HCT116 (cell line): ENCODE measurements at regions not wholly inside any gene's neighbourhood (a gene's known extent, or its start where the extent isn't known, plus 50 kb on each side); places are given as distances from the start of the nearest gene placed in this dataset.

Experiments used
- ATAC-seq: fragments of 200-7000 bp; cut with Tn5 transposase; 2 replicates; pipeline ENCODE4 v1.9.1; 2020; ENCODE audit warnings: mild to moderate bottlenecking, moderate library complexity
- BruUV-seq: library from RNA; stranded (reverse); fragments of 400-500 nt; replicated peaks from 2 replicates; lab custom pipeline; 2021; lab: Mats Ljungman, UMichigan
- CTCF ChIA-PET: fragments of 300-600 bp; sonication (Branson Sonifier 250); formaldehyde crosslinking; loops from one replicate; lab custom pipeline; 2021; ENCODE audit warnings: antibody characterized with exemption; lab: Charles Lee
- POLR2A ChIA-PET: fragments of 300-600, 350-600 bp; sonication (Branson Sonifier 250); formaldehyde crosslinking; loops from one replicate; lab custom pipeline; 2021; ENCODE audit warnings: antibody characterized with exemption; lab: Charles Lee
- RAD21 ChIA-PET, 2 experiments: fragments of 300-600 bp; sonication (Branson Sonifier 250); formaldehyde crosslinking; loops; one replicate each; lab custom pipeline; 2023; ENCODE audit warnings: low total read pairs in 2 of 2; ENCODE audit not compliant: uncharacterized antibody in 2 of 2, unreplicated experiment in 2 of 2, low non-redundant PET in 1 of 2; lab: Charles Lee
- DNase-seq: peaks from one replicate; pipeline ENCODE4 v3.0.0-alpha.2; 2010; ENCODE audit warnings: low read depth, low spot score
- H2AFZ ChIP-seq: fragments of 200-600 bp; shearing (Covaris generic), sonication (generic); 2 replicates; pipeline ENCODE4 v1.6.1; 2017; ENCODE audit warnings: low read depth, mixed run types, mixed read lengths, antibody characterized with exemption, low read length; ENCODE audit not compliant: poor library complexity, severe bottlenecking
- H3K27ac ChIP-seq: 2 replicates; pipeline ENCODE4 v1.5.1; 2012; ENCODE audit warnings: low read depth, low read length
- H3K27me3 ChIP-seq: fragments of 200-600 bp; sonication (generic); 2 replicates; pipeline ENCODE4 v1.6.1; 2016; ENCODE audit warnings: mixed run types, low read length, mixed read lengths; ENCODE audit not compliant: insufficient read depth
- H3K36me3 ChIP-seq, 2 experiments: fragments of 200-500 bp in 1 of 2; fragments of 200-600 bp in 1 of 2; sonication (Bioruptor generic) in 1 of 2; sonication (generic) in 1 of 2; 2 replicates each; pipeline versions ENCODE4 v1.5.1 to v1.6.1; 2014 to 2016; ENCODE audit warnings: low read length in 2 of 2, inconsistent platforms in 1 of 2, mixed read lengths in 1 of 2, mixed run types in 1 of 2; ENCODE audit not compliant: insufficient read depth in 2 of 2, control insufficient read depth in 1 of 2
- H3K4me1 ChIP-seq, 2 experiments: fragments of 200-600 bp in 1 of 2; sonication (generic) in 1 of 2; 2 replicates each; pipeline versions ENCODE4 v1.5.1 to v1.6.1; 2012 to 2017; ENCODE audit warnings: low read length in 2 of 2, inconsistent platforms in 1 of 2, mild to moderate bottlenecking in 1 of 2, mixed read lengths in 1 of 2, mixed run types in 1 of 2, moderate library complexity in 1 of 2; ENCODE audit not compliant: insufficient read depth in 2 of 2, control insufficient read depth in 1 of 2
- H3K4me2 ChIP-seq: fragments of 200-600 bp; sonication (generic); 2 replicates; pipeline ENCODE4 v1.6.1; 2017; ENCODE audit warnings: mixed run types, low read length, mixed read lengths
- H3K4me3 ChIP-seq, 2 experiments: fragments of 200-600 bp in 1 of 2; sonication (generic) in 1 of 2; replicated peaks in 1 of 2; 2 replicates each; pipeline ENCODE4 v1.5.1; 2011 to 2016; ENCODE audit warnings: low read length in 2 of 2, control low read depth in 1 of 2, low read depth in 1 of 2, mild to moderate bottlenecking in 1 of 2, mixed read lengths in 1 of 2, mixed run types in 1 of 2
- H3K79me2 ChIP-seq: fragments of 200-600 bp; sonication (generic); 2 replicates; pipeline ENCODE4 v1.6.1; 2017; ENCODE audit warnings: mild to moderate bottlenecking, mixed run types, low read length, moderate library complexity, mixed read lengths; ENCODE audit not compliant: insufficient read depth
- H3K9ac ChIP-seq: fragments of 200-600 bp; sonication (generic); 2 replicates; pipeline ENCODE4 v1.6.1; 2016; ENCODE audit warnings: low read length, mixed read lengths
- H3K9me2 ChIP-seq: fragments of 200-600 bp; sonication (generic), shearing (Covaris generic); 2 replicates; pipeline ENCODE4 v1.6.1; 2017; ENCODE audit warnings: mixed run types, mild to moderate bottlenecking, moderate library complexity; ENCODE audit not compliant: insufficient read depth
- H3K9me3 ChIP-seq, 2 experiments: fragments of 200-500 bp in 1 of 2; fragments of 200-600 bp in 1 of 2; sonication (Bioruptor generic) in 1 of 2; sonication (generic) in 1 of 2; 2 replicates each; pipeline ENCODE4 v1.6.1; 2014 to 2017; ENCODE audit warnings: low read length in 2 of 2, mixed read lengths in 2 of 2, inconsistent platforms in 1 of 2, low read depth in 1 of 2, mild to moderate bottlenecking in 1 of 2, mixed run types in 1 of 2, moderate library complexity in 1 of 2; ENCODE audit not compliant: control insufficient read depth in 1 of 2, insufficient read depth in 1 of 2
- H4K20me1 ChIP-seq: fragments of 200-600 bp; sonication (generic), shearing (Covaris generic); 2 replicates; pipeline ENCODE4 v1.6.1; 2017; ENCODE audit warnings: mixed run types, mild to moderate bottlenecking, moderate library complexity; ENCODE audit not compliant: insufficient read depth
- ELF1 ChIP-seq: IDR thresholded peaks from 2 replicates; pipeline ENCODE4 v1.6.1; 2012; ENCODE audit warnings: low read depth, borderline replicate concordance
- SIN3A ChIP-seq: IDR thresholded peaks from 2 replicates; pipeline ENCODE4 v1.6.1; 2012; ENCODE audit warnings: low read depth
- TCF7L2 ChIP-seq: IDR thresholded peaks from 2 replicates; pipeline ENCODE4 v1.7.0; 2011; ENCODE audit warnings: borderline replicate concordance, inconsistent platforms; ENCODE audit not compliant: insufficient read depth, insufficient read length; ENCODE audit errors: extremely low read depth
- ZFX ChIP-seq: fragments of 450-650 bp; IDR thresholded peaks from 2 replicates; pipeline ENCODE4 v1.6.1; 2017
- intact Hi-C: fragments of 100-400 bp; cut with micrococcal nuclease; formaldehyde crosslinking; loops from 2 replicates; pipeline ENCODE4 v1.10.0; 2022
- TF ChIP-seq, protein P1 (sequence below): IDR thresholded peaks from 2 replicates; pipeline ENCODE4 v1.6.1; 2012; ENCODE audit warnings: low read depth
- TF ChIP-seq, protein P2 (sequence below): IDR thresholded peaks from 2 replicates; pipeline ENCODE4 v1.6.1; 2012
- TF ChIP-seq, protein P3 (sequence below): IDR thresholded peaks from 2 replicates; pipeline ENCODE4 v1.6.1; 2011; ENCODE audit warnings: mild to moderate bottlenecking, low read length, moderate library complexity; ENCODE audit not compliant: insufficient replicate concordance; ENCODE audit errors: extremely low read depth

DNA sequence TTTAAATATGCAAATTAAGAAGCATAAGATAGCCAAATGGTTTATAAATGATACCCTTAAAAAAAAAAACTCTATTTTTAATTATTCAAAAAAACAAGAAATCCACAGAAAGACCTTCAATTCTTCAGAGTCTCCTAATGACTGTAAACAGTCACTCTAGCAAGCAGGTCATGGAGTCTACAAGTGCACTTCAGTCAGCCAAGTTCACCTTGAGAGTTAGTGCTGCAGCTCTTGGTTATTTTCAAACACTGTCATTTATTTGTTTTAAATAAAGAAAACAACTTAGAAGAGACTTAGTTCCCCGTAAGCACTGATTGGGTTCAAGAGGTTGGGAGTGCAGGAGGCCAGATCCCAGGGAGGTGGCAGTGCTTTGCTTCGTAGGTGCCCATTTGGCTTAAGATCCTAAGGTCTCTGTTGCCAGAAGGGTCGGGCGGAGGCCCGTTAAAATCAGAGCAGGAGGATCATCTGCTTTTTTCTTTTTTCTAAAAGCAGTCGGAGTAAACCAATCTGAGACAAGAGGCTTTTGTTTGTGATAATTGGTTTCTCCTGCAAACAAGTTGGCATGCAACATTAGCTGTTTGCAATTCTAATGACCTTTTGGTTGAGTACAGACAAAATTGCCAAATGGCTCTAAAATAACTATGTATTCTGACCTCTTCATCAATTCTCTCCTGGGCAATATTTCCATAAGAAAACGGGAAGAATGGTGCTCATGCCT, 86.4 kb upstream of the ELMO1 start:
- RAD21 ChIA-PET = no interaction called here
- H3K9me2 ChIP-seq = no peaks in the 10 kb centered on the region

More for the DNA sequence above, 86.4 kb upstream of the ELMO1 start:
- BruUV-seq = no TSS peak
- Histone ChIP-seq H3K4me1 (no peaks in the 10 kb centered on the region), H3K4me3 (no peak overlapping the region), H3K27ac (no peak overlapping the region), H3K4me2 (no peak overlapping the region), H4K20me1 (no peaks in the 10 kb centered on the region), H3K9ac (no peak overlapping the region), H2AFZ (no peak overlapping the region), H3K79me2 (no peaks in the 10 kb centered on the region), H3K9me3 (no peaks in the 10 kb centered on the region), H3K27me3 (no peaks in the 10 kb centered on the region), H3K36me3 (no peaks in the 10 kb centered on the region)
- TF ChIP-seq, protein P1, sequence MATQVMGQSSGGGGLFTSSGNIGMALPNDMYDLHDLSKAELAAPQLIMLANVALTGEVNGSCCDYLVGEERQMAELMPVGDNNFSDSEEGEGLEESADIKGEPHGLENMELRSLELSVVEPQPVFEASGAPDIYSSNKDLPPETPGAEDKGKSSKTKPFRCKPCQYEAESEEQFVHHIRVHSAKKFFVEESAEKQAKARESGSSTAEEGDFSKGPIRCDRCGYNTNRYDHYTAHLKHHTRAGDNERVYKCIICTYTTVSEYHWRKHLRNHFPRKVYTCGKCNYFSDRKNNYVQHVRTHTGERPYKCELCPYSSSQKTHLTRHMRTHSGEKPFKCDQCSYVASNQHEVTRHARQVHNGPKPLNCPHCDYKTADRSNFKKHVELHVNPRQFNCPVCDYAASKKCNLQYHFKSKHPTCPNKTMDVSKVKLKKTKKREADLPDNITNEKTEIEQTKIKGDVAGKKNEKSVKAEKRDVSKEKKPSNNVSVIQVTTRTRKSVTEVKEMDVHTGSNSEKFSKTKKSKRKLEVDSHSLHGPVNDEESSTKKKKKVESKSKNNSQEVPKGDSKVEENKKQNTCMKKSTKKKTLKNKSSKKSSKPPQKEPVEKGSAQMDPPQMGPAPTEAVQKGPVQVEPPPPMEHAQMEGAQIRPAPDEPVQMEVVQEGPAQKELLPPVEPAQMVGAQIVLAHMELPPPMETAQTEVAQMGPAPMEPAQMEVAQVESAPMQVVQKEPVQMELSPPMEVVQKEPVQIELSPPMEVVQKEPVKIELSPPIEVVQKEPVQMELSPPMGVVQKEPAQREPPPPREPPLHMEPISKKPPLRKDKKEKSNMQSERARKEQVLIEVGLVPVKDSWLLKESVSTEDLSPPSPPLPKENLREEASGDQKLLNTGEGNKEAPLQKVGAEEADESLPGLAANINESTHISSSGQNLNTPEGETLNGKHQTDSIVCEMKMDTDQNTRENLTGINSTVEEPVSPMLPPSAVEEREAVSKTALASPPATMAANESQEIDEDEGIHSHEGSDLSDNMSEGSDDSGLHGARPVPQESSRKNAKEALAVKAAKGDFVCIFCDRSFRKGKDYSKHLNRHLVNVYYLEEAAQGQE = no peak
- TF ChIP-seq, protein P2, sequence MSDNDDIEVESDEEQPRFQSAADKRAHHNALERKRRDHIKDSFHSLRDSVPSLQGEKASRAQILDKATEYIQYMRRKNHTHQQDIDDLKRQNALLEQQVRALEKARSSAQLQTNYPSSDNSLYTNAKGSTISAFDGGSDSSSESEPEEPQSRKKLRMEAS = no peak
- TF ChIP-seq, protein P3, sequence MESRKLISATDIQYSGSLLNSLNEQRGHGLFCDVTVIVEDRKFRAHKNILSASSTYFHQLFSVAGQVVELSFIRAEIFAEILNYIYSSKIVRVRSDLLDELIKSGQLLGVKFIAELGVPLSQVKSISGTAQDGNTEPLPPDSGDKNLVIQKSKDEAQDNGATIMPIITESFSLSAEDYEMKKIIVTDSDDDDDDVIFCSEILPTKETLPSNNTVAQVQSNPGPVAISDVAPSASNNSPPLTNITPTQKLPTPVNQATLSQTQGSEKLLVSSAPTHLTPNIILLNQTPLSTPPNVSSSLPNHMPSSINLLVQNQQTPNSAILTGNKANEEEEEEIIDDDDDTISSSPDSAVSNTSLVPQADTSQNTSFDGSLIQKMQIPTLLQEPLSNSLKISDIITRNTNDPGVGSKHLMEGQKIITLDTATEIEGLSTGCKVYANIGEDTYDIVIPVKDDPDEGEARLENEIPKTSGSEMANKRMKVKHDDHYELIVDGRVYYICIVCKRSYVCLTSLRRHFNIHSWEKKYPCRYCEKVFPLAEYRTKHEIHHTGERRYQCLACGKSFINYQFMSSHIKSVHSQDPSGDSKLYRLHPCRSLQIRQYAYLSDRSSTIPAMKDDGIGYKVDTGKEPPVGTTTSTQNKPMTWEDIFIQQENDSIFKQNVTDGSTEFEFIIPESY = no peak
- no peak for TF ChIP-seq ELF1
- no peak for TF ChIP-seq SIN3A
- TF ChIP-seq TCF7L2 = no peak
- no peak for TF ChIP-seq ZFX
- DNase-seq = no peak
- CTCF ChIA-PET = no interaction called here
- ATAC-seq = no peak
- intact Hi-C loops = no loop called here
- POLR2A ChIA-PET = no interaction called here
